ENCODE measurements at regions not wholly inside any gene's neighbourhood (a gene's known extent, or its start where the extent isn't known, plus 50 kb on each side); places are given as distances from the start of the nearest gene placed in this dataset.

GRCh38 chr10:36248304-36248981 is 606.3 kb upstream of the FZD8 start:
- H3K4me3 ChIP-seq (replicated peaks; ENCODE audit: low read depth, low read length), result no peak overlapping the region
- no peak for TF ChIP-seq CTCF (IDR thresholded peaks at IDR 0.05; ENCODE audit: low read length, missing control alignments)
- peak; percentile 12 for DNase-seq (ENCODE audit: low read depth)

GRCh38 chr10:36247478-36247877 is 605.4 kb upstream of the FZD8 start:
- DNase-seq (ENCODE audit: low read depth), result no peak
- no peak for TF ChIP-seq CTCF (IDR thresholded peaks at IDR 0.05; ENCODE audit: low read length, missing control alignments)
- H3K4me3 ChIP-seq (replicated peaks; ENCODE audit: low read depth, low read length), result no peak overlapping the region

GRCh38 chr10:36236931-36237330 is 594.8 kb upstream of the FZD8 start:
- DNase-seq (ENCODE audit: low read depth), result no peak
- no peak for TF ChIP-seq CTCF (IDR thresholded peaks at IDR 0.05; ENCODE audit: low read length, missing control alignments)
- H3K4me3 ChIP-seq (replicated peaks; ENCODE audit: low read depth, low read length), result no peak overlapping the region

GRCh38 chr10:36236341-36236740 is 594.2 kb upstream of the FZD8 start:
- H3K4me3 ChIP-seq (replicated peaks; ENCODE audit: low read depth, low read length), result no peak overlapping the region
- DNase-seq (ENCODE audit: low read depth), result no peak
- TF ChIP-seq CTCF (IDR thresholded peaks at IDR 0.05; ENCODE audit: low read length, missing control alignments), result no peak

GRCh38 chr10:36232935-36233334 is 590.8 kb upstream of the FZD8 start:
- TF ChIP-seq CTCF (IDR thresholded peaks at IDR 0.05; ENCODE audit: low read length, missing control alignments), result no peak
- no peak overlapping the region for H3K4me3 ChIP-seq (replicated peaks; ENCODE audit: low read depth, low read length)
- DNase-seq (ENCODE audit: low read depth), result no peak

GRCh38 chr10:36224431-36224985 is 582.4 kb upstream of the FZD8 start:
- H3K4me3 ChIP-seq (replicated peaks; ENCODE audit: low read depth, low read length), result no peak overlapping the region
- peak; percentile 62 for DNase-seq (ENCODE audit: low read depth)
- TF ChIP-seq CTCF (IDR thresholded peaks at IDR 0.05; ENCODE audit: low read length, missing control alignments), result no peak

- no peak for TF ChIP-seq CTCF (IDR thresholded peaks at IDR 0.05; ENCODE audit: low read length, missing control alignments)
- H3K4me3 ChIP-seq (replicated peaks; ENCODE audit: low read depth, low read length), result no peak overlapping the region
- DNase-seq (ENCODE audit: low read depth), result no peak
Observed at GRCh38 chr10:36221101-36221500, 579.0 kb upstream of the FZD8 start.
